Ishikawa (cell line): ENCODE measurements at regions not wholly inside any gene's neighbourhood (a gene's known extent, or its start where the extent isn't known, plus 50 kb on each side); places are given as distances from the start of the nearest gene placed in this dataset.

ENCODE experiments used
- CEBPB ChIP-seq: IDR thresholded peaks from 2 replicates; pipeline ENCODE4 v1.6.1; 2012
- NFIC ChIP-seq: IDR thresholded peaks from 2 replicates; pipeline ENCODE4 v1.6.1; 2012
- TAF1 ChIP-seq: IDR thresholded peaks from 2 replicates; pipeline ENCODE4 v1.6.1; 2012; ENCODE audit warnings: low read depth, mild to moderate bottlenecking

DNA sequence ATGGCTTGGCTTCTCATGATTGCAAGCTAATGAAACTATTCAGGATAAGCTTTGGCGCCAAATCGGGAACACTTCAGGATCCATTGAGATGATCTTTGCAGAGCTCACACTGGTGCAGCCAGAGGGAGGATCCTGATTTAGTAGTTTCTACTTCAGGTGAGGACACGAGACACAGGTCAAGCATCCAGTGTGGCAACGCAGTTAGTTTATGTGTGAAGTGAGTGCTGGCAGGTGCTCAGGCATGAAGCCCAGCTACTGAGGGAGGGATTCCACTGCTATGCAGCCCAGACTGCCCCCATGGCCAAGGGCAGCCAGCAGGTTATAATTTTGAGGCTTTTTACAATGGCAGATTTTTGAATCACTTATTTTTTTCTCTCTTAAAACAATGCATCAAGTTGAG is 113.5 kb upstream of the PCED1B start:
- TF ChIP-seq CEBPB (no peak), NFIC (no peak), TAF1 (no peak)
